Lower lobe of right lung (tissue), 2 donors: ENCODE measurements at regions not wholly inside any gene's neighbourhood (a gene's known extent, or its start where the extent isn't known, plus 50 kb on each side); places are given as distances from the start of the nearest gene placed in this dataset.
A peak's percentile ranks its signal among the peaks of the same experiment; 100 is the strongest.

Experiments used
- ATAC-seq, 2 donors: fragments of 200-7000 bp; cut with Tn5 transposase; one replicate each; pipeline ENCODE4 v1.9.1; 2020 to 2022; ENCODE audit warnings: mild to moderate bottlenecking in 2 of 2, moderate library complexity in 2 of 2
- DNase-seq: peaks from one replicate; pipeline ENCODE4 v3.0.0-alpha.2; 2020
- H3K27ac ChIP-seq: fragments of 200-600 bp; one replicate; pipeline ENCODE4 v1.8.0; 2022
- H3K27me3 ChIP-seq: fragments of 200-600 bp; one replicate; pipeline ENCODE4 v1.8.0; 2022; ENCODE audit warnings: low read depth
- H3K36me3 ChIP-seq: fragments of 200-600 bp; one replicate; pipeline ENCODE4 v1.8.0; 2022; ENCODE audit warnings: mild to moderate bottlenecking
- H3K4me1 ChIP-seq: fragments of 200-600 bp; one replicate; pipeline ENCODE4 v1.8.0; 2022
- H3K4me3 ChIP-seq: fragments of 200-600 bp; one replicate; pipeline ENCODE4 v1.8.0; 2022; ENCODE audit warnings: mild to moderate bottlenecking
- H3K9me3 ChIP-seq: fragments of 200-600 bp; one replicate; pipeline ENCODE4 v1.8.0; 2022
- CTCF ChIP-seq: fragments of 200-600 bp; IDR thresholded peaks from one replicate; pipeline ENCODE4 v1.8.0; 2022; ENCODE audit warnings: antibody characterized with exemption, mild to moderate bottlenecking
- intact Hi-C: fragments of 100-400 bp; cut with DNase I; formaldehyde crosslinking; loops from one replicate; pipeline ENCODE4 v1.11.0; 2022
- donor health status: DM: no; HTN: yes; CAD: no; lungs with severe emphysema.

DNA sequence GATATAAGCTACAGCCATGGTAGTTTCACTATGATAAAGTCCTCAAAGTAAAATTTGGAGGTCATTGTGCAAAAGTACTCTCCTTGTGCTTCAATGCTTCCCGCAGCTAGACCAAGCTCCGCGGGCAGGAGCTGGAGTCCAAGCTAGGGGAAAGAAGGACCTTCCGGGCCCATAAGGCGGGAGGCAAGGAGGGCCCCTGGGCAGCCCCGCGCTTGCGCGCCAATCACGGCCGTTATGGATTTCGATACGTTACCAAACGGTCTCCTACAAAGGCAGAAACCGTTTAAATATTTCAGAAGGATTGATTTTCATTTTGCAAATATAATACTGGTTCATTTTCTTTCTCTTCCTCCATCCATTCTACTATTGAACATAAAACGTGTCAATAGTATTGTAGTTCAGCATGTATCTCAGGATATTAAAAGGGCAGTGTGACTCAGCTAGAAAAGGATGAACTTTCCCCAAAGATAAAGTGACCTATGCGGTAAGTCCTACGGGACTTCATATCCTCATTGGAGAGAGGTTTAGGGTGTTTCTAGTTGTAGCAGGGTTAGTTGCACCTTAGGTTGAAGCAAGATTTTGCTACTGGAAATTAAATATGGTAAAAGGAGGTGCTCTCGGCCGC lies 128.0 kb downstream of the KIF20B start:
- Histone ChIP-seq H3K27me3 (no peaks in the 10 kb centered on the region), H3K4me3 (no peak overlapping the region), H3K4me1 (no peaks in the 10 kb centered on the region), H3K27ac (no peak overlapping the region), H3K36me3 (no peaks in the 10 kb centered on the region), H3K9me3 (no peaks in the 10 kb centered on the region)
- no peak for TF ChIP-seq CTCF
- ATAC-seq (no peak), DNase-seq (no peak)
- intact Hi-C loops, result no loop called here

- Histone ChIP-seq H3K27me3 (no peaks in the 10 kb centered on the region), H3K4me1 (no peaks in the 10 kb centered on the region), H3K4me3 (no peak overlapping the region), H3K36me3 (no peaks in the 10 kb centered on the region), H3K27ac (no peak overlapping the region), H3K9me3 (no peaks in the 10 kb centered on the region)
- TF ChIP-seq CTCF, result no peak
- DNase-seq, result no peak
- intact Hi-C loops, result no loop called here
- ATAC-seq, result no peak
Observed at GRCh38 chr10:89829887-89830269, 128.5 kb downstream of the KIF20B start.

GRCh38 chr10:89830624-89831023 lies 129.2 kb downstream of the KIF20B start:
- Histone ChIP-seq H3K4me3 (no peak overlapping the region), H3K9me3 (no peaks in the 10 kb centered on the region), H3K36me3 (no peaks in the 10 kb centered on the region), H3K4me1 (no peaks in the 10 kb centered on the region), H3K27me3 (no peaks in the 10 kb centered on the region), H3K27ac (no peak overlapping the region)
- no peak for ATAC-seq
- no peak for DNase-seq
- no peak for TF ChIP-seq CTCF
- intact Hi-C loops, result no loop called here

DNA sequence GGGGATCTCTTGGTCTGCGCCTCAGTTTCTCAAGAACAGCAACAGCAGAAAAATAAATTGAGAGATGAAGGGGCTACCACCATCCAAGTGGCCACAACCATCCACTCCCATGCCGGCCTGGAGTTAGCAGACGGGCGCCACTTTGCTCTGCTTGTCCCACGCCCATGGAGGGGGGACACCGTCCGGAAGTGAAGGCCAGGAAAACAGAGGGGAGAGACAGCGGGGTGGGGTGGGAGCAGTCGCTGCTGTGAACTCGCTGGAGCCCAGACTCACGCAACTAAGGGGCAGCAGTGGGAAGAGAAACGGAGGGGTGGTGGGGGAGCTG lies 135.4 kb downstream of the KIF20B start:
- intact Hi-C loops, result no loop called here
- DNase-seq (peak; percentile 48), ATAC-seq (peak in 1 of 2 donors; percentile 41)
- no peaks in the 10 kb centered on the region for H3K27me3 ChIP-seq
- H3K4me1 ChIP-seq, result peaks cover 4% of the 10 kb centered on the region
- peak overlapping the region; percentile 73 for H3K4me3 ChIP-seq
- H3K27ac ChIP-seq, result peak overlapping the region; percentile 76
- H3K36me3 ChIP-seq, result no peaks in the 10 kb centered on the region
- H3K9me3 ChIP-seq, result no peaks in the 10 kb centered on the region
- TF ChIP-seq CTCF, result no peak

DNA sequence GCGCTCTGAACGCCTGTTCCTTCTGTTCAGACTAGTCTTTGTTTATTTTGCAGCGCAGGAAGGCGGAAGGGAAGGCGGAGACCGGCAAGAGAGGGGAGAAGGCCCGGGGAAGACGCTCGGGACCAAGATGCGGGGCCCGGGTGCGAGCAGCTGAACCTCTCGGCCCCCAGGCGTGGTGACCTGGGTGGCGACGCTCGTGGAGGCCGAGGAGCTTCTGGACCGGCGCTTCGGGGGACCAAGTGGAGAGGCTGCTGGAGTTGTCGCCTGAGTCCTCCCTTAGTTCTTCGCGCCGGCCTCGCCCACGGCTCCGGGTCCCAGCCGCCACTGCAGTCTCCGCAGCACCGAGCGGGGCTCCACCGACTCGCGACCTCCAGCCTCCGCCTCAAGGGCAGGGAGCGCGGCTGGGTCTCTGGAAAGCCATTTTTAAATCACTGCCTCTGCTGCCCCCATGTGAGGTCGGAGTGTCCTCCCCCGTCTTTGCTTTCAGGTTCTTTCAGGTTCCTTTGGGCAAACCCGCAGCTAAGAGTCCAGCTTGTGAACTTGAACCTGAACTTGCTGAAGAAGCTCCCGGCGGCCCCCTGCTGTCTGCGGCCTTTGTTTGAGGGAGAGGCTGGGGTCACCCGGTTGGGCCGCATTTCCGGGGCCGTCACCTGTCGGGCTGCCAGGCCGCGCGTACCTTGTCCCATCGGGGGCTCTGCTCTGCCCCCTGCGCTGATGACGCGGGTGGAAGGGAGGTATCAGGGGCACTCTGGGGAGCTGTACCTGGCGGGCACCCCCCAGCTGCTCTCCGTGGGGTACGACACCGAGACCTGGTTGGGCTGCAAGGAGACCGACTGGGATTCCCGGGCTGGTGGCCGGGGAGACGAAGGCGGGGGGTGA lies 136.0 kb downstream of the KIF20B start:
- ATAC-seq (peak; percentile 74 to 80), DNase-seq (peak; percentile 60)
- Histone ChIP-seq H3K4me1 (peaks cover 4% of the 10 kb centered on the region), H3K27ac (peak overlapping the region; percentile 76), H3K4me3 (peak overlapping the region; percentile 73), H3K36me3 (no peaks in the 10 kb centered on the region), H3K27me3 (no peaks in the 10 kb centered on the region), H3K9me3 (no peaks in the 10 kb centered on the region)
- TF ChIP-seq CTCF, result peak; percentile 12
- intact Hi-C loops, result no loop called here
